Upper lobe of left lung (tissue), 4 donors: ENCODE measurements at regions not wholly inside any gene's neighbourhood (a gene's known extent, or its start where the extent isn't known, plus 50 kb on each side); places are given as distances from the start of the nearest gene placed in this dataset.

Experiments used
- POLR2AphosphoS5 ChIP-seq, 2 donors: sonication (generic); formaldehyde crosslinking; IDR thresholded peaks; one replicate each; pipeline ENCODE4 v1.5.1; 2017; ENCODE audit warnings: antibody characterized with exemption in 2 of 2
- TF ChIP-seq, protein P1 (sequence below), 6 experiments: fragments of 450-650 bp in 4 of 6; fragments of 200-600 bp in 2 of 6; sonication (generic) in 2 of 6; IDR thresholded peaks; one replicate each; pipeline ENCODE4 v1.5.1; 2016 to 2019; ENCODE audit warnings: antibody characterized with exemption in 6 of 6

GRCh38 chrX:39398215-39398962, 597.1 kb downstream of the MID1IP1 start:
- TF ChIP-seq, protein P1, sequence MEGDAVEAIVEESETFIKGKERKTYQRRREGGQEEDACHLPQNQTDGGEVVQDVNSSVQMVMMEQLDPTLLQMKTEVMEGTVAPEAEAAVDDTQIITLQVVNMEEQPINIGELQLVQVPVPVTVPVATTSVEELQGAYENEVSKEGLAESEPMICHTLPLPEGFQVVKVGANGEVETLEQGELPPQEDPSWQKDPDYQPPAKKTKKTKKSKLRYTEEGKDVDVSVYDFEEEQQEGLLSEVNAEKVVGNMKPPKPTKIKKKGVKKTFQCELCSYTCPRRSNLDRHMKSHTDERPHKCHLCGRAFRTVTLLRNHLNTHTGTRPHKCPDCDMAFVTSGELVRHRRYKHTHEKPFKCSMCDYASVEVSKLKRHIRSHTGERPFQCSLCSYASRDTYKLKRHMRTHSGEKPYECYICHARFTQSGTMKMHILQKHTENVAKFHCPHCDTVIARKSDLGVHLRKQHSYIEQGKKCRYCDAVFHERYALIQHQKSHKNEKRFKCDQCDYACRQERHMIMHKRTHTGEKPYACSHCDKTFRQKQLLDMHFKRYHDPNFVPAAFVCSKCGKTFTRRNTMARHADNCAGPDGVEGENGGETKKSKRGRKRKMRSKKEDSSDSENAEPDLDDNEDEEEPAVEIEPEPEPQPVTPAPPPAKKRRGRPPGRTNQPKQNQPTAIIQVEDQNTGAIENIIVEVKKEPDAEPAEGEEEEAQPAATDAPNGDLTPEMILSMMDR (IDR thresholded peaks at IDR 0.05), result no peak
- no peak for TF ChIP-seq POLR2AphosphoS5 (IDR thresholded peaks at IDR 0.05)
